Thyroid gland (tissue), 4 donors: ENCODE measurements at regions not wholly inside any gene's neighbourhood (a gene's known extent, or its start where the extent isn't known, plus 50 kb on each side); places are given as distances from the start of the nearest gene placed in this dataset.

ENCODE experiments used
- DNase-seq, 2 donors: peaks; one replicate each; pipeline ENCODE4 v3.0.0-alpha.2; 2019
- H3K27ac ChIP-seq, 3 donors: fragments of 200-600 bp; sonication (generic); 1 replicate in 2 of 3; 2 replicates in 1 of 3; pipeline ENCODE4 v1.5.1; 2016 to 2019; ENCODE audit warnings: mild to moderate bottlenecking in 1 of 3, moderate library complexity in 1 of 3
- H3K27me3 ChIP-seq: fragments of 200-600 bp; sonication (generic); one replicate; pipeline ENCODE4 v1.5.1; 2019
- H3K36me3 ChIP-seq, 2 donors: fragments of 200-600 bp; sonication (generic); one replicate each; pipeline ENCODE4 v1.5.1; 2016 to 2019
- H3K4me1 ChIP-seq, 2 donors: fragments of 200-600 bp; sonication (generic); one replicate each; pipeline ENCODE4 v1.5.1; 2017 to 2019
- H3K4me3 ChIP-seq, 3 donors: fragments of 200-600 bp; sonication (generic); replicated peaks in 1 of 3; 1 replicate in 2 of 3; 2 replicates in 1 of 3; pipeline ENCODE4 v1.5.1; 2016; ENCODE audit warnings: mild to moderate bottlenecking in 1 of 3
- H3K9me3 ChIP-seq: fragments of 200-600 bp; sonication (generic); one replicate; pipeline ENCODE4 v1.5.1; 2017
- CTCF ChIP-seq, 6 experiments: fragments of 200-600 bp in 3 of 6; fragments of 450-650 bp in 3 of 6; sonication (generic) in 3 of 6; IDR thresholded peaks; one replicate each; pipeline ENCODE4 v1.5.1; 2016 to 2019; ENCODE audit warnings: antibody characterized with exemption in 6 of 6, mild to moderate bottlenecking in 2 of 6, inconsistent platforms in 1 of 6, moderate library complexity in 1 of 6
- POLR2A ChIP-seq, 2 donors: fragments of 450-650 bp; IDR thresholded peaks; one replicate each; pipeline ENCODE4 v1.6.1; 2017; ENCODE audit warnings: antibody characterized with exemption in 2 of 2, mild to moderate bottlenecking in 2 of 2, moderate library complexity in 1 of 2
- WGBS, 2 donors: methylation state at CpG; one replicate each; pipeline ENCODE4 v1.1.5; 2017; 5-methylcytosine and 5-hydroxymethylcytosine counted together
- intact Hi-C: fragments of 100-400 bp; cut with DNase I; formaldehyde crosslinking; loops from one replicate; pipeline ENCODE4 v1.15.1; 2023

DNA sequence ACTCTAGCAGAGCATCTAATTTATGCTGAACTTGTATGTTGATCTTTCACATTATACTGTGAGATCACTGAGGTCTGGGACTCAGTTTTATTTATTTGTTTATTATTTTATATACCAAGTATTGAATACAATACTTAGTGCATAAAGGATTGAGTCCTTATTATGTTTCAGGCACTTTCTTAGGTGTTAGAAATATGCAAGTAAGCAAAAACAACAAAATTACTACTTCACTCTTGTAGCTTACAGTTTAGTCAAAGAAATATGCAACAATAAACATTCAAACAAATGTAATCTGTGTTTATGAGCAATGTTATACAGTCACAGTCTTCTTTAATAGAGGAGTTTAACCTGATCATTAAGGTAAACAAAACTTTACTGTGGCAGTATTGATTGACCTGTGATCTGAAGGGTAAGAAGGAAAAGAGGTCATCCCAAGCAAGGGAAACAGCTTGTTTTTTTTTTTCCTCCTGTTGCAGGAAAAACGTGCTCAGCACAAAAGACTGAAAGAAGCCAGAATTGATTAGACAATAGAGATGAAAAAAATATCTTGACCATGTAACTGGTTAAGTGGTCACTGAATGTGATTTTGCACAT lies 990.7 kb downstream of the TRHDE start:
- Histone ChIP-seq H3K36me3 (no peaks in the 10 kb centered on the region), H3K4me3 (no peak overlapping the region), H3K4me1 (no peaks in the 10 kb centered on the region), H3K27me3 (no peaks in the 10 kb centered on the region), H3K9me3 (no peaks in the 10 kb centered on the region), H3K27ac (no peak overlapping the region)
- DNase-seq = no peak
- 4 to 17% methylated on average over 1 of the region's 1 CpG for WGBS, 2 donors
- intact Hi-C loops = no loop called here
- no peak for TF ChIP-seq CTCF (IDR thresholded peaks at IDR 0.05)
- no peak for TF ChIP-seq POLR2A (IDR thresholded peaks at IDR 0.05)

DNA sequence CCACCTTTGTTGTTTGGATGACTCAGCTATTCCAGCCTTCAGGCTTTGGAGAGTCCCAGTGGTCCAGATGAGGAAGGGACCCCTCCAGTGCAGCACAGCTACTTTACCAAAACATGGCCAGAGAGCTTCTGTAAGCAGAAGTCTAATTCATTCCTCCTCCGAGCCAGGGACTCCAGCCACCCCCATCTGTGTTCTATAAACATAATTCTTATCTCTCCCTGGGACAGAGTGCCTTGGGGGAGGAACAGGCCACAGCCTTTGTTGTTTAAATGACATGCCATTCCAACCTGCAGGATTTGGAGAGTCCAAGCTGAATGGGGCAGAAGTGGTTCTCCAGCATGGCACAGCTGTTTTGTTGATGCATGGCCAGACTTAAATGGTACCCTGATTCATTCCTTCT lies 994.0 kb downstream of the TRHDE start:
- intact Hi-C loops = no loop called here
- Histone ChIP-seq H3K4me3 (no peak overlapping the region), H3K27ac (no peak overlapping the region), H3K27me3 (no peaks in the 10 kb centered on the region), H3K9me3 (no peaks in the 10 kb centered on the region), H3K36me3 (no peaks in the 10 kb centered on the region), H3K4me1 (no peaks in the 10 kb centered on the region)
- TF ChIP-seq CTCF (IDR thresholded peaks at IDR 0.05) (no peak), POLR2A (IDR thresholded peaks at IDR 0.05) (no peak)
- DNase-seq = no peak
- WGBS, 2 donors = 62 to 64% methylated on average over 1 of the region's 1 CpG

- H3K4me1 ChIP-seq = no peaks in the 10 kb centered on the region
- intact Hi-C loops = no loop called here
- WGBS, 2 donors = 73 to 81% methylated on average over 3 of the region's 3 CpGs
- no peaks in the 10 kb centered on the region for H3K27me3 ChIP-seq
- no peak overlapping the region for H3K4me3 ChIP-seq
- no peaks in the 10 kb centered on the region for H3K36me3 ChIP-seq
- TF ChIP-seq CTCF (IDR thresholded peaks at IDR 0.05) (no peak), POLR2A (IDR thresholded peaks at IDR 0.05) (no peak)
- no peak overlapping the region for H3K27ac ChIP-seq
- no peak for DNase-seq
- H3K9me3 ChIP-seq = no peaks in the 10 kb centered on the region
These were observed 1002.8 kb downstream of the TRHDE start for GRCh38 chr12:73274976-73275375.

DNA sequence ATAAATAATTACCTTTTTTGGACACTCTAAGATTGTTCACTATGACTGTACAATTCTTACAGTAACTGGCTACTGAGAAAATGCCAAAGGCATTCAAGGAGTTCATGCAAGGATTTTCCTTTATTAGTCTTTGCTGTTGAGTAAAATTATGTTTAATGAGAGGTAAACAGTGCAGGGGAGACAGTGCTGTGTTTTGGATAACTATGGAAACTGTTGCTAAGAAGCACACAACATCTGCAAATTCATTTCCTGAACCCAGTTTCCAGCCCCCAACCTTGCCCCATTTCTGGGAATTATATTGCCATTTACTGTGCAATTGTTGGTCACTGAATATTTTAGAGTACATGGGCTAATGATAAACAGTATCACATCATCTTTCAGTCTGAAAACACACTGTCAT lies 1005.8 kb downstream of the TRHDE start:
- H3K27ac ChIP-seq = no peak overlapping the region
- H3K36me3 ChIP-seq = no peaks in the 10 kb centered on the region
- intact Hi-C loops = no loop called here
- H3K27me3 ChIP-seq = no peaks in the 10 kb centered on the region
- TF ChIP-seq POLR2A (IDR thresholded peaks at IDR 0.05) = no peak
- no peak for DNase-seq
- H3K4me3 ChIP-seq = no peak overlapping the region
- H3K4me1 ChIP-seq = no peaks in the 10 kb centered on the region
- H3K9me3 ChIP-seq = no peaks in the 10 kb centered on the region

GRCh38 chr12:73301530-73301929 lies 1029.4 kb downstream of the TRHDE start:
- intact Hi-C loops = no loop called here
- Histone ChIP-seq H3K27me3 (no peaks in the 10 kb centered on the region), H3K9me3 (no peaks in the 10 kb centered on the region), H3K27ac (no peak overlapping the region), H3K36me3 (no peaks in the 10 kb centered on the region), H3K4me1 (no peaks in the 10 kb centered on the region), H3K4me3 (no peak overlapping the region)
- no peak for TF ChIP-seq POLR2A (IDR thresholded peaks at IDR 0.05)
- TF ChIP-seq CTCF (IDR thresholded peaks at IDR 0.05) = no peak
- WGBS, 2 donors = 81 to 83% methylated on average over 2 of the region's 2 CpGs
- no peak for DNase-seq

GRCh38 chr12:73307260-73307659 lies 1035.1 kb downstream of the TRHDE start:
- Histone ChIP-seq H3K36me3 (no peaks in the 10 kb centered on the region), H3K27ac (no peak overlapping the region), H3K4me3 (no peak overlapping the region), H3K4me1 (no peaks in the 10 kb centered on the region), H3K9me3 (no peaks in the 10 kb centered on the region), H3K27me3 (no peaks in the 10 kb centered on the region)
- intact Hi-C loops = no loop called here
- no peak for DNase-seq
- TF ChIP-seq POLR2A (IDR thresholded peaks at IDR 0.05) (no peak), CTCF (IDR thresholded peaks at IDR 0.05) (no peak)
- 78 to 84% methylated on average over 2 of the region's 2 CpGs for WGBS, 2 donors
